Spleen (tissue), 11 donors: ENCODE measurements at regions not wholly inside any gene's neighbourhood (a gene's known extent, or its start where the extent isn't known, plus 50 kb on each side); places are given as distances from the start of the nearest gene placed in this dataset.

Source experiments
- DNase-seq: peaks from one replicate; pipeline ENCODE4 v3.0.0-alpha.2; 2020
- H3K27ac ChIP-seq, 8 donors: fragments of 200-600 bp; sonication (generic) in 7 of 8; 1 replicate in 4 of 8; 2 replicates in 4 of 8; pipeline versions ENCODE4 v1.5.0 to v1.8.0; 2016 to 2021; ENCODE audit warnings: inconsistent platforms in 4 of 8, mild to moderate bottlenecking in 4 of 8, moderate library complexity in 1 of 8
- H3K27me3 ChIP-seq, 7 donors: fragments of 200-600 bp; sonication (generic) in 6 of 7; replicated peaks in 1 of 7; 1 replicate in 4 of 7; 2 replicates in 3 of 7; pipeline versions ENCODE4 v1.5.0 to v1.8.0; 2016 to 2021; ENCODE audit warnings: inconsistent platforms in 3 of 7, mild to moderate bottlenecking in 1 of 7
- H3K36me3 ChIP-seq, 6 donors: fragments of 200-600 bp; sonication (generic) in 5 of 6; 1 replicate in 4 of 6; 2 replicates in 2 of 6; pipeline versions ENCODE4 v1.5.0 to v1.8.0; 2016 to 2021; ENCODE audit warnings: inconsistent platforms in 2 of 6
- H3K4me1 ChIP-seq, 6 donors: fragments of 200-600 bp; sonication (generic) in 5 of 6; 1 replicate in 3 of 6; 2 replicates in 3 of 6; pipeline versions ENCODE4 v1.5.0 to v1.8.0; 2016 to 2021; ENCODE audit warnings: inconsistent platforms in 3 of 6
- H3K4me3 ChIP-seq, 8 donors: fragments of 200-600 bp; sonication (generic) in 7 of 8; 1 replicate in 4 of 8; 2 replicates in 4 of 8; pipeline versions ENCODE4 v1.5.0 to v1.8.0; 2016 to 2021; ENCODE audit warnings: inconsistent platforms in 4 of 8, mild to moderate bottlenecking in 4 of 8, moderate library complexity in 2 of 8
- H3K9me3 ChIP-seq, 8 donors: fragments of 200-600 bp; sonication (generic) in 7 of 8; 1 replicate in 4 of 8; 2 replicates in 4 of 8; pipeline versions ENCODE4 v1.5.0 to v1.8.0; 2016 to 2021; ENCODE audit warnings: inconsistent platforms in 4 of 8
- CTCF ChIP-seq, 11 experiments: fragments of 200-600 bp in 7 of 11; fragments of 450-650 bp in 4 of 11; sonication (generic) in 4 of 11; IDR thresholded peaks in 8 of 11; conservative IDR thresholded peaks in 3 of 11; 1 replicate in 7 of 11; 2 replicates in 4 of 11; pipeline versions ENCODE4 v1.4.0 to v1.8.0; 2016 to 2021; ENCODE audit warnings: antibody characterized with exemption in 11 of 11, inconsistent platforms in 4 of 11, mild to moderate bottlenecking in 1 of 11
- POLR2A ChIP-seq, 3 donors: fragments of 450-650 bp; IDR thresholded peaks; one replicate each; pipeline ENCODE4 v1.5.1; 2017; ENCODE audit warnings: antibody characterized with exemption in 3 of 3, mild to moderate bottlenecking in 1 of 3
- POLR2AphosphoS5 ChIP-seq, 3 donors: sonication (generic); formaldehyde crosslinking; IDR thresholded peaks; one replicate each; pipeline ENCODE4 v1.5.1; 2017; ENCODE audit warnings: antibody characterized with exemption in 3 of 3
- WGBS, 5 donors: extraction: QIAGEN DNeasy Blood & Tissue Kit in 3 of 5; methylation state at CpG; one replicate each; pipeline versions ENCODE4 v1.1.5 to v1.1.7; 2013 to 2018; 5-methylcytosine and 5-hydroxymethylcytosine counted together
- intact Hi-C: fragments of 100-400 bp; cut with DNase I; formaldehyde crosslinking; loops from one replicate; pipeline ENCODE4 v1.15.0; 2023; ENCODE audit warnings: low total_unique reads
- donor health status: healthy with polysubstance abuse.
- donor health status: DM: no; HTN: no; CAD: no; lungs with moderate emphysema.
- donor health status: DM: no; HTN: no; CAD: no.
- donor health status: Bipolar disorder and iron deficiency.
- donor health status: healthy.
- donor health status: DM: no; HTN: no; CAD: no.
- donor health status: DM: yes; HTN: yes; CAD: no.

DNA sequence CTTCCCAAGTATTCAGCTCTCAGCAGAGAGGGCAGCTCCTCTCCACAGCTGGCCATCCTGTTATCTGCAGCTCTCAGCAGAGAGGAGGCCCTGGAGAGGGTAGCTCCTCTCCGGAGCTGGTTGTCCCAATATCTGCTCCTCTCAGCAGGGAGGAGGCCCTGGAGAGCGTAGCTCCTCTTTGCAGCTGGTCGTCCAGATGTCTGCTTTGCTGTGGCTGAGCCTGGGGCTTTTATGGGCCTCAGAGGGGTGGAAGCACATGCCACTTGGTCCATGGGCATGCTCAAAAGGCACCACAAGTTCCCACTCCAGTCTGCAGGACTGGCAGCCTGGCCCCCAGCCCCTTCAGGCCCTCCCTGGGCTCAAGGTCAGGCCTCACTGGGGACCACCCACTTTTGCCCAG lies 314.3 kb downstream of the KCNJ2 start:
- intact Hi-C loops: no loop called here
- H3K36me3 ChIP-seq: no peaks in the 10 kb centered on the region
- peaks cover 0 to 23% (median 17%) of the 10 kb centered on the region in 8 donors for H3K9me3 ChIP-seq
- TF ChIP-seq CTCF (IDR thresholded peaks at IDR 0.05 in 8 of 11, conservative IDR thresholded peaks at IDR 0.05 in 3 of 11): no peak
- TF ChIP-seq POLR2A (IDR thresholded peaks at IDR 0.05): no peak
- TF ChIP-seq POLR2AphosphoS5 (IDR thresholded peaks at IDR 0.05): no peak
- no peak for DNase-seq
- no peaks in the 10 kb centered on the region for H3K27me3 ChIP-seq
- H3K27ac ChIP-seq: no peak overlapping the region
- 69 to 97% (median 84%) methylated on average over 3 of the region's 3 CpGs for WGBS, 5 donors
- no peaks in the 10 kb centered on the region for H3K4me1 ChIP-seq
- H3K4me3 ChIP-seq: no peak overlapping the region

DNA sequence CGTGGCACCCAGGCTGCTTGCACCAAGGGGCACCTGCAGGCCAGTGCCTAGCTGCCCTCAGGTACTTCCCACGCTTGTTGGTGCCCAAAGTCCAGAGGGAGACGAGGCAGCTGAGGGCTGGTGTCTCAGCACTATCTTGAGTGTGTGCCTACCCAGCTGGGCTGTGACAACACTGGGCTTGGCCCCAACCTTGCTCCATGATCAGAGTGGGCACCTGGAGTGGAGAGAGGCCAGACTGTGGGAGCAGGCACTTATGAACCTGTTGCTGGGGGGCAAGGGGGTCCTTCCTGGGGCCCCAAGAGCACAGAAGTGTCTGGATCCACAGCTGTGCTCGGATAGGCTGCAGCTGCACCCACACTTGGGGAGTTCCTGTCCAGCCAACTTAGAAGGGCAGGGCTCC lies 314.7 kb downstream of the KCNJ2 start:
- H3K9me3 ChIP-seq: peaks cover 0 to 23% (median 17%) of the 10 kb centered on the region in 8 donors
- H3K4me1 ChIP-seq: no peaks in the 10 kb centered on the region
- 58 to 95% (median 78%) methylated on average over 1 to 4 of the region's 4 CpGs for WGBS, 5 donors
- H3K27me3 ChIP-seq: no peaks in the 10 kb centered on the region
- H3K4me3 ChIP-seq: no peak overlapping the region
- intact Hi-C loops: no loop called here
- H3K36me3 ChIP-seq: no peaks in the 10 kb centered on the region
- TF ChIP-seq POLR2AphosphoS5 (IDR thresholded peaks at IDR 0.05): no peak
- no peak for TF ChIP-seq CTCF (IDR thresholded peaks at IDR 0.05 in 8 of 11, conservative IDR thresholded peaks at IDR 0.05 in 3 of 11)
- TF ChIP-seq POLR2A (IDR thresholded peaks at IDR 0.05): no peak
- DNase-seq: no peak
- H3K27ac ChIP-seq: no peak overlapping the region

GRCh38 chr17:70484496-70484895 lies 315.2 kb downstream of the KCNJ2 start:
- Histone ChIP-seq H3K4me3 (no peak overlapping the region), H3K4me1 (no peaks in the 10 kb centered on the region), H3K9me3 (peaks cover 0 to 23% (median 17%) of the 10 kb centered on the region in 8 donors), H3K27ac (no peak overlapping the region), H3K36me3 (no peaks in the 10 kb centered on the region), H3K27me3 (no peaks in the 10 kb centered on the region)
- no peak for TF ChIP-seq POLR2AphosphoS5 (IDR thresholded peaks at IDR 0.05)
- TF ChIP-seq CTCF (IDR thresholded peaks at IDR 0.05 in 8 of 11, conservative IDR thresholded peaks at IDR 0.05 in 3 of 11): no peak
- no peak for TF ChIP-seq POLR2A (IDR thresholded peaks at IDR 0.05)
- intact Hi-C loops: no loop called here
- DNase-seq: no peak
- whole genome bisulfite sequencing, 5 donors: 81 to 95% (median 87%) methylated on average over 7 of the region's 7 CpGs

DNA sequence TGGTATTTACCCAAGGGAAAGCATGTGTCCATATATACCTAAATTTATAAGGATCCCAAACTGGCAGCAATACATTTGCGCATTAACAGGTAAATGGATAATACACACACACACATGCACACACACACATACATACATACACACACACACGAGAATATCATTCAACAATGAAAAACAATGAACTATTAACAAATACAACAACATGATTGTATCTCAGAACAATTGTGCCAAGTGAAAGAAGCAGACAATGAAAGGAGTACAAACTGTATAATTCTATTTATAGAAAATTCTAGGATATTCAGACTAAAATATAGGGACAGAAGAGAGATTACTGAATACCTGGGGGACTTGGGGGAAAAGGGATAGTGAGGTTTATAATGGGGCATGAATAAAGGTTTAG lies 323.0 kb downstream of the KCNJ2 start:
- H3K9me3 ChIP-seq: no peaks in the 10 kb centered on the region
- H3K27ac ChIP-seq: no peak overlapping the region
- intact Hi-C loops: no loop called here
- no peak overlapping the region for H3K4me3 ChIP-seq
- WGBS, 5 donors: 55 to 91% (median 83%) methylated on average over 2 of the region's 2 CpGs
- H3K4me1 ChIP-seq: no peaks in the 10 kb centered on the region
- no peak for DNase-seq
- no peaks in the 10 kb centered on the region for H3K36me3 ChIP-seq
- no peak for TF ChIP-seq POLR2AphosphoS5 (IDR thresholded peaks at IDR 0.05)
- no peak for TF ChIP-seq CTCF (IDR thresholded peaks at IDR 0.05 in 8 of 11, conservative IDR thresholded peaks at IDR 0.05 in 3 of 11)
- TF ChIP-seq POLR2A (IDR thresholded peaks at IDR 0.05): no peak
- H3K27me3 ChIP-seq: no peaks in the 10 kb centered on the region
